NCI-H2107 treated with DMSO at 0.1 percent for 48 hours (cell line): ENCODE measurements at regions not wholly inside any gene's neighbourhood (a gene's known extent, or its start where the extent isn't known, plus 50 kb on each side); places are given as distances from the start of the nearest gene placed in this dataset.
A peak's percentile ranks its signal among the peaks of the same experiment; 100 is the strongest.
"Not testable (repeated sequence)": the region's sequence is repeated elsewhere in the genome, so short reads cannot be mapped to it uniquely, and the experiment has no call there.

Source experiments
- DNase-seq: peaks from one replicate; lab custom pipeline; 2025; ENCODE audit not compliant: unreplicated experiment; lab: John Stamatoyannopoulos, UW

DNA sequence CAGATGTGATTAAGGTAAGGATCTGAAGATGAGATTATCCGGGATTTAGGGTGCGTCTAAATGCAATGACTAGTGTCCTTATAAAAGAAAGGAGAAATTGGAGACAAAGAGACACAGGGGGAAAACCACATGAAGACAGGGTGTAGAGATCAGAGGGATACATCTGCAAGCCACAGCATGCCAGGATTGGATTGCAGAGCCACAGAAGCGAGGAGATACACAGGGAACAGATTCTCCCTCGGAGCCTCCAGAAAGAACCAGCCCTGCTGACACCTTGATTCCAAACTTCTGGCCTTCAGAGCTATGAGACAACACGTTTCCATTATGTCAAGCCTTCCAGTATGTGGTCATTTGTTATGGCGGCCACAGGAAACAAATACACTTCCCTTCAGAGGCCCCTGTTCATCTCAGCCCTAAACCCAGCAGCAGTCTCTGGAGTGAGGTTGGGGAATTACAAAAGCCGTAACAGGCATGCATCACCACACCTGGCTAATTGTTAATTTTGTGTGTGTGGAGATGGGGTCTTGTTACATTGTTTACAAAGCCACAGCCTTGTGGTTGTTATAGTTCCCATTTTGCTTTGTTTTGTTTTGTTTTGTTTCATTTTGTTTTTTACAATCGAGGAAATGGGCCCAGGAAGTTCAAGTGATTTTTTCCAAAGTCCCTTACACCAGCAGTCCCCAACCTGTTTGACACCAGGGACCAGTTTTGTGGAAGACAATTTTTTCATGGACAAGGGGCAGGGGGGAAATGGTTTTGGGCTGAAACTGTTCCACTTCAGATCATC lies 51.6 kb upstream of the LYRM9 start:
- peak; percentile 58 for DNase-seq

DNA sequence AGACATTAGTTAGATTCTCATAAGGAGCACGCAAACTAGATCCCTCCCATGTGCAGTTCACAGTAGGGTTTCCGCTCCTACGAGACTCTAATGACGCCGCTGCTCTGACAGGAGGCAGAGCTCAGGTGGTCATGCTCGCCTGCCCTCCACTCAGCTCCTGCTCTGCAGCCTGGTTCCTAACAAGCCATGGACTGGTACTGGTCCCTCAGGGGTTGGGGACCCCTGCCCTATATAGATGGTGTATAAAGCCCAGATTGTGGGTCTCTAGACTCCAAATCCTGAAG lies 52.1 kb upstream of the LYRM9 start:
- no peak for DNase-seq

- no peak for DNase-seq
These were observed 52.8 kb upstream of the LYRM9 start for GRCh38 chr17:27945953-27946352.

- no peak for DNase-seq
These were observed 53.3 kb upstream of the LYRM9 start for GRCh38 chr17:27946513-27946912.

GRCh38 chr17:27947005-27947406 lies 53.8 kb upstream of the LYRM9 start:
- DNase-seq = no peak

GRCh38 chr17:27949304-27949703 lies 56.1 kb upstream of the LYRM9 start:
- no peak for DNase-seq

DNA sequence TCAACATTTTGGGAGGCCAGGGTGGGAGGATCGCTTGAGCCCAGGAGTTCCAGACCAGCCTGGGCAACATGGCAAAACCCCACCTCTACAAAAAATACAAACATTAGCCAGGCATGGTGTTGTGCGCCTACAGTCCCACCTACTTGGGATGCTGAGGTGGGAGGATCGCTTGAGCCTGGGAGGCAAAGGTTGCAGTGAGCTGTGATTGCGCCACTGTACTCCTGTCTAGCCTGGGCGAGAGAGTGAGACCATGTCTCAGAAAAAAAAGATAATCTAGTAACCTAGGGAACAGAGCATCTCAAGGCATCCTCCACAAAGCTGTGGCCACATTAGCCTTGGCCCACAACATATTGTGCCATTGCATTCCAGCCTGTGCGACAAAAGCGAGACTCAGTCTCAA lies 57.1 kb upstream of the LYRM9 start:
- not testable (repeated sequence) for DNase-seq

DNA sequence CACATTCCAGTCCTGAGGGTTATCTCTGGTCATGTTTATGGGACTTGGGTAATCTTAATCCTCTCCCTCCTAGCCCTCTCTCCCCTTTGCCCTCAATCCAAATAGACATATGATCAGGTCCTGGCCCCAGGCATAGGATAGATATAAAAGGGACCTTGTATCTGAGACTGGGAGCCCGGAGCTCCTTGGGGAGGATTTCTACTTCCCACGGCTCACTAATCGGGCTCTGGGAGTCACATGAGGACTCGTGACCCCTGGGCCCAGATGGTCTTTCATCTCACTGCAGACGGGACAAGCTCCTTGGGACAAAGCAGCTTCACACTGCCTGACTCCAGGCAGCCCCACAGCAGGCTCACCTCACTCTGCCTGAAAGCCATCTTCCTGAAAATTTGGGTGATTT lies 57.8 kb upstream of the LYRM9 start:
- DNase-seq = no peak

GRCh38 chr17:27951872-27952271 lies 58.7 kb upstream of the LYRM9 start:
- no peak for DNase-seq

DNA sequence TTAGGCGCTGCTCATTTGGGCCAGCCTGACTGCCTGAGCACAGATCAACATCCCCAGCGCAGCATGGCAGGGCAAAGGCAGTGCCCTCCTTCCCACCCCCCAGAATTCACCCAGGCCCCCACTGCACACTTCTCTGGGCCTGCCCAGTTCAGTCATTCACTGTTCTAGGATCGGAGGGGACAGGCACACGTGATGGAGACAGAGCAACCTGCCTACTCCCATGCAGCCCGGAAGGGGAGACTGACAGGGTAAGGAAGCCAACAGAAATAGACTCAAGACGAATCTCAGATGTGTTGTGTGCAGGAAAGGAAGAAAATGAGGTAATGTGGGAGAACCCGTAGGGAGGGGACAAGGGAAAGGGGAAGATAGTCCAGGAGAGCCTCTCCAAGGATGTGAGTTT lies 59.2 kb upstream of the LYRM9 start:
- no peak for DNase-seq

DNA sequence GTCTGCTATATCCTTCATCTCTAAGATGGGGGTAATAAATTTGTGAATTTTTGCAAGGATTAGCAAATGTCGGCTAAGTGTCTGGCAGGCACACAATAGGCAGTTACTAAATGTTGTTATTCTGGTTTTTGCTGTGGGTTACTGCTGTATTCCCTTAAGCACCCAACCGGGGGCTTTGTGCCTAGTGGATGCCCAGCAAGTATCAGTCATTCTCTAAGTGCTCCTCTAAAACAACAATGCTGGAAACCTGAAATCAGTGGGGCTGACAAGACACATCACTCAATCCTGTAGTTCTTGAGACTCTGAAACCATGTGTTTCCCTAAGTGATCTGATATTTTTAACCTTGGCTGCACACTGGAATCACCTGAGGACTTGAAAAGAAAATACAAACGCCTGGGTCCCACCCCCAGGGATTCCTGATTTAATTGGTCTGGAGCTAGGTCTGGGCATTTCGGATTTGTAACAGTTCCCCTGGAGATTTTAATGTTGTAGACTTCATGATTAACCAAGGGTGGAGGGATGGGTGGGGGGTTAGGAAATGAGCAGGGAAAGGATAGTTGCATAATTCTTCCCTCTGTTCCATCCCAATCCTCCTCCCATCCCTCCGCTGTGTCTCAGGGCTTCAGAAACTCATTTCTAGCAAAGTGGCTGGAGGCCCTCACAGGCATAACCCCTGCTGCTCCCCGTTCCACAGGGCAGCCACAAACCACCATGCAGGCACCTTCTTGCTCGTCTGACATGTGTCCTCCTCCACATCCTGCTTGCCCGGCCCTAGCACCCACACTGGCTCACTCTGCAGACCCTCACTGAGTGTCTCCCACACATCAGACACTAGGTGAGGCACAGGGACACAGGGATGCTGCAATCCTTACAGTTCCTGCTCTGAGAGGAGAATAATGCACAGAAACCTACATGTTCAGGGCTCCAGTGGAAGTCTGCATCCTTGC lies 61.7 kb upstream of the LYRM9 start:
- DNase-seq = no peak

DNA sequence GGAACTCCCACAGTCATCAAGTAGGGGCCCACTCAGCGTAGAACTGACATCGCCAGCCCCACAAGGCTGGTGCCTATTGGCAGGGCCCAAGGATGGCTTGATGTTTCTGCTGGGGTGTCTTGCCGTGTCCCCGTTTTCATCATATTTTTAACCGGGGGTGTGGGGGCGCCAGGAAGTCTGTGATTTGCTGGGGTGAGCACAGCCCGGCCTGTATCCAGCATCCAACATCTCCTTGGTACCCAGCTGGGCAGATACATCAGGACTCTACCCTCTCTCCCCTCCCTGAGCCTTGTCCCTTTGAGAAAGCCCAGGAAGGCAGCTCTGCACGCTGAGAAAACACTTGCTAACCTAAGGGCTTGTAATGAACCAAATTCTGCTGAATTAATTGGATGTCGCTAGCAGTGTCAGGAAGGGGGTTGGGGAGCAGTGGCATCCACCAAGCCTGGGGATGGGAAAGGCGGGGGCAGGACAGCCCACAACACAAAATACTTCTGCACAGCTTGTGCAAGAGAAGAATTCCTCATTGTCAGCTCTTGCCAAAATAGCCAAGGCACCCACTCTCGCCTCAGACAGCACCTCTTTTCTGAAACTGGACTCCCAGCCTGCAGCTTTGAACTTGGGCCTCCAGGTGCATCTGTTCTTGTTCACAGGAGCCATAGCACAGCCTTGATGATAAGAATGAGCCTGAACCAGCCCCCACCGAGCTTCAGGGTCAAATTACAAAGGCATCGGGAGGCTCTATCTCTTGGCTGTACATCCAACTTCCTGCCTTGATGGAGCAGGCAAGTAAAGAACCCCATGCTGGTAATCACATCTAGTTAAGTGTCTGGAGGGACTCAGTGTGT lies 63.7 kb upstream of the LYRM9 start:
- DNase-seq = peak; percentile 19

DNA sequence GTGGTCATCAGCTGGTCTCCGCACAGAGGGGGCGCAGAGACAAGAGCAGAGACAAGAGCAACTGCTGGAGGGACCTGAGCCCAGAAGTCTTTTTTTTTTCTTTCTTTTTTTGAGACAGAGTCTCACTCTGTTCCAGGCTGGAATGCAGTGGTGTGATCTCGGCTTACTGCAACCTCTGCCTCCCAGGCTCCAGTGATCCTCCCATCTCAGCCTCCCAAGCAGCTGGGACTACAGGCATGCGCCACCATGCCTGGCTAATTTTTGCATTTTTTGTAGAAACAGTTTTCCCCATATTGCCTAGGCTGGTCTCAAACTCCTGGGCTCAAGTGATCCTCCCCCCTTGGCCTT lies 64.3 kb upstream of the LYRM9 start:
- not testable (repeated sequence) for DNase-seq

DNA sequence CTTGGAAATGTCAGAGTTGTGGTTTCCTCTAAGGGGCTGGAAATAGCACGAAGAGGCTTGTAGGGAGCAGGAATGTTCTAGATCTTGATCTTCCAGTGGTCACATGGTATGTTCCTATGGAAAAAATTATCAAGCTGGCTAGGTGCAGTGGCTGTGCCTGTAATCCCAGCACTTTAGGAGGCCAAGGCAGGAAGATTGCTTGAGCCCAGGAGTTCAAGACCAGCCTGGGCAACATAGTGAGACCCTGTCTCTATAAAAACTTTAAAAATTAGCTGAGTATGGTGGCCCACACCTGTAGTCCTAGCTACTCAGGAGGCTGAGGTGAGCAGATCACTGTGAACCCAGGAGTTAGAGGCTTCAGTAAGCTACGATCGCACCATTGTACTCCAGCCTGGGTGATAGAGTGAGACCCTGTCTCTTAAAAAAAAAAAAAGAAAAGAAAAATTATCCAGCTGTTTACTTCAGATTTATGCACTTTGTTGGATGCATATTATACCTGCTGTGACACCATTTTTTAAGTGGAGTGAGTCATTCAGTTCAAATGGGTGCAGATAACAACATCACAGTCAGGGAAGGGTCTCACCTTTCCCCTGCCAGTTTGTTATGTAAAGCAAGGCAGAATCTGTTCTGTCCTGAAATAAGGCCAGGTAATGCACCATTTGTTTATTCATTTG lies 65.7 kb upstream of the LYRM9 start:
- DNase-seq = no peak

DNA sequence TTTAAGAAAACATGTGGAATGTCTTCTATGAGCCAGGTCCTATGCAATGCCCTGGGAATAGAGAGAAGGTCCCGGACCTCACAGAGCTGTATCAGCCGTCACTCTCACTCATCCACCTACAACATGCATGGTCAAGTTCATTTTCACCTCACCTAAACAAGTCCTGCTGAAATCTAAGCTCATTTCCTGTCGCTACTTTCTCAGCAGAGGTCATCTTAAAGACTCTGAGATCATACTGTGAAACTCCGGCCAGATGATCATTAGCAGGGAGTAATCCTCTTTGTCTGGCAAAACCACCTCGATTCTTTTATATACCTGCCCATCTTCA lies 66.2 kb upstream of the LYRM9 start:
- DNase-seq = no peak

- no peak for DNase-seq
These were observed 67.2 kb upstream of the LYRM9 start for GRCh38 chr17:27960183-27960849.

DNA sequence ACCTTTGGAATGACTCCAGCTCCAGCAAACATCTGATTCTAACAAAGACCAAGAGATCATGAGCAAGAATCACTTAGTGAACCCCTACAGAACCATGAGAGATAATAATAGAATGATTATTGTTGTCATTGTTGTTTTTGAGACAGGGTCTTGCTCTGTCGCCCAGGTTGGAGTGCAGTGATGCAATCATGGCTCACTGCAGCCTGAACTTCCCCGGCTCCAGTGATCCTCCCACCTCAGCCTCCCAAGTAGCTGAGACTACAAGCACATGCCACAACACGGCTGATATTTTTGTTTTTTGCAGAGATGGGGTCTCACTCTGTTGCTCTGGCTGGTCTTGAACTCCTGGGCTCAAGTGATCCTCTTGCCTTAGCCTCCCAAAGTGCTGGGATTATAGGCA lies 69.4 kb upstream of the LYRM9 start:
- DNase-seq = not testable (repeated sequence)

- no peak for DNase-seq
These were observed 72.1 kb upstream of the LYRM9 start for GRCh38 chr17:27965224-27965623.

- DNase-seq = no peak
These were observed 74.2 kb upstream of the NLK start for GRCh38 chr17:27968206-27968732.

DNA sequence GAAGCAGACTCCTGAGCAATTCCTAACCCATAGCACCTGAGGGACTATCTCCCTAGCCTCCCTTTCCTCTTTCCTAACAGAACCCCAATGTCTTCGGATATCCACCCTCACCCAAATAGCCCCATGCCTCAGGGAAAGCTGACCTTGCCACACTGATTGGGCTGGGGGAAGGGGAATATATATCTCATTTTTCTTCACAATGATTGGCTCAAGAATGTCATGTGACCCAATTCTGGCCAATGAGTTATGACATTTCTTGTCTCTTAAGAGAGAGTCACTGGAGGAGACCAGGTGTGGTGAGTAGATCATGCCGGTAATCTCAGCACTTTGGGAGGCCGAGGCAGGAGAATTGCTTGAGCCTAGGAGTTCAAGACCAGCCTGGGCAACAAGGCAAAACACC lies 71.9 kb upstream of the NLK start:
- no peak for DNase-seq
